Limb (tissue), 2 donors: ENCODE measurements at regions not wholly inside any gene's neighbourhood (a gene's known extent, or its start where the extent isn't known, plus 50 kb on each side); places are given as distances from the start of the nearest gene placed in this dataset.
"Not testable (repeated sequence)": the region's sequence is repeated elsewhere in the genome, so short reads cannot be mapped to it uniquely, and the experiment has no call there.

Experiments
- DNase-seq, 2 donors: peaks; one replicate each; pipeline ENCODE4 v3.0.0-alpha.2; 2016; ENCODE audit errors: extremely low spot score in 2 of 2

DNA sequence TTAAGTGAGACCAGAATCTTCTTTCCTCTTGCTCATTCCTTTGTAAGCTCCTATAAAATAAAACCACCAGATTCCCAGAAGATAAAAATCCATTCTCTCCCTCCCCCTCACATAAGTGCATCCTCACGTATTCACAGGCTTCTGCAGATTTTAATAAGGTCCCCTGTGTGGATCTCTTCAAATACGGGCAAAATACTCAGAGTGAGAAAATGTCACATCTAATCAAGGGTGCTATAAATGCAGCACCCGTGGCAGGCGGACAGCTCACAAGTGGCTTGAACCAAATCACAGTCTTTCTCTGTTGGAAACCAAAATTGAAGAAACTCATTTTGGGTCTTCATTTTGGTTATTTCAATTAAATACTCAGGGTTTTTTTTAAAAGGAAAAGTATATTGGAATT is 212.9 kb upstream of the CMC1 start:
- DNase-seq, result no peak

DNA sequence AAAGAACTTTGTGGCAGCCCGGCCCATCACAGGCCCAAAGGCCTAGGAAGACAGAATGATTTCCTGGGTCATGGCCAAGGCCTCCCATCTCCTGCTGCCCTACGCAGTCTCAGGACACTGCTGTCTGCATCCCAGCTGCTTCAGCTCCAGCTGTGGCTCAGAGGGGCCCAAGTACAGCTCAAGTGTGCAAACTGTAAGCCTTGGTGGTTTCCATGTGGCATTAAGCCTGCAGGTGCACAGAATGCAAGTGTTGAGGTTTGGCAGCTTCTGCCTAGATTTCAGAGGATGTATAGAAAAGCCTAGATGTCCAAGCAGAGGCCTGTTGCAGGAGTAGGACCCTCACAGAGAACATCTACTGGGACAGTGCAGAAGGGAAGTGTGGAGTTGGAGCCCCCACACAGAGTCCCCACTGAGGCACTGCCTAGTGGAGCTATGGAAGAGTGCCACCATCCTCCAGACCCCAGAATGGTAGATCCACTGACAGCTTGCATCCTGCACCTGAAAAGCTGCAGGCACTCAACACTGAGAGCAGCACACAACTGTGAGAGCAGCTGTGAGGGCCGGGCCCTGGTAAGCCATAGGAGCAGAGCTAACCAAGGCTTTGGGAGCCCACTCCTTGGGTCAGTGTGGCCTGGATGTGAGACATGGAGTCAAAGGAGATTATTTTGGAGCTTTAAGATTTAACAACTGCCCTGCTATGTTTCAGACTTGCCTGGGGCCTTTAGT is 208.2 kb upstream of the CMC1 start:
- no peak for DNase-seq

DNA sequence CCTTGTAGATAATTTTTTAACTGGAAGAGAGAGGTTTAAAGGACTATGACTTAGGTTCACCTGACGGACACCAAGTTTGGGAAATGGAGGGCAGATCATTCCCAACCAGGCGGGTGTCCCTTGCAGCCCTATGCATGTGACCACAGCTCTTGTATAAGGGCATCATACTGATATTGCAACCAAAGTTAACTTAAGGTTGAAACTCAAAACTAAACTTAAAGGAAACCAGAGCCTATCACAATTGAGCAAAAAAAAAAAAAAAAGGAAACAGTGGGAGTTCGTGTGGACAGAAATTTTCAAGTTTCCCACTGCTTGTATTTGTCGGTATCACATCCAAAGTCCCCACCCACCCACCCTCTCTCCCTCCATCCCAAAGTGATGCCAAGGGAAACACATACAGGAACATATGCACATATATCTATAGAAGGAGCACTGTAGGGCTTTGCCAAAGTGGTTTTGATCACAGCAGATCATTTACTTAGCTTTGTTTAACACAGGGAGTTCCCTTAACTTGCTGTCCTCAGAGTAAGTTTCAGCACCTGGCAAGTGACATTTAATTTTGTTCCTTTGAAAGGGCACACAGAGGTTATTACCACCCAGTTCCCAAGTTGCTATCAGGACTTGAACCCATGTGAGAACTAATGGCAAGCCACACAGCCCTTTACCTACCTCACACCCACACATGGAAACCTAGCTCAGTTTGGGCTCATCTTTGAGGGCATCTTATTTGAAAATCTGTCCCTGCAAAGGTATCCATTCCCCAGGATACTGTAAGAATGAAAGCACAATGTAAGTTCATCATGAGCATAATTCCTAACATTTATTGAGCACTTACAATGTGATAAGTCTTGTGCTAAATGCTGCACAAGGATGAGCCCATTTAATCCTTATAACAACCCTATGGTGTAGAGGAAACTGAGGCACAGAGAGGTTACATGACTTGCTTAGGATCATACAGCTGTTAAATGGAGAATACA is 204.5 kb upstream of the CMC1 start:
- DNase-seq, result no peak

DNA sequence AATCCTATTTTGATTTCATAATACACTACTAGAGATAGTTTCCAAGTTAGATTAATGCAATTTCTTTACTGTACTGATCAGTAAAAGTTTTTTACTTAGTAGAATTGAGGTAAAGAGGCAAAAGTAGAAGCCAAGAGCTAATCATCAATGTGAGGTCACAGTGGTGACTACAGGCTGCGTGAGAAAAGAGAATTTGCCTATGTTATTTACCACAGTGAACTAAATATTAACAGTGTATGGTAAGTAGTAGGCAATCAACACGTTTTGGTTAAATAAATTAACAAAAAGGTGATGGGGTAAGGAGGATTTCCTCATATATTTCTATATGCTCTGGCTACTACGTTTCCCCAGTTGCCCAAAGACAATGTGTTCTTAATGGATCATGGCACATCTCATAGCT is 202.2 kb upstream of the CMC1 start:
- DNase-seq, result no peak

DNA sequence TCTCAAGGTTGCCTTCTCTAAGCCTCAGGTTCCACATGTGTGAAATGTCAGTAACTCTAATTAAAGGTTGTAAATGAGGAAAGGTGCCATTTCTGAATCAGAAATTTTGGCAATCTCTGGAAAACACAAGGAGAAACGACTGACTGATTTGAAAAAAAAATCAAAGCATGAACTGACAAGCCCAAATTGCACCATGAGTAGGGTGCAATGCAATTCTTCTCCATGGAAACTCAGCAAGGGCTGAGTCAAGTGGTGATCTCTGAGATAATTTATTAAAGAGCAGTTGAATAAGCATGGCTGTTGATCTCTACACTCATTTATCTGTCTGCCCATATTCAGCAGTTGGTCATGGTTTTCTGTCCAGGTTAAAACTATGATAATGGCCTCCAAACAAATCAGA is 201.6 kb upstream of the CMC1 start:
- no peak for DNase-seq

DNA sequence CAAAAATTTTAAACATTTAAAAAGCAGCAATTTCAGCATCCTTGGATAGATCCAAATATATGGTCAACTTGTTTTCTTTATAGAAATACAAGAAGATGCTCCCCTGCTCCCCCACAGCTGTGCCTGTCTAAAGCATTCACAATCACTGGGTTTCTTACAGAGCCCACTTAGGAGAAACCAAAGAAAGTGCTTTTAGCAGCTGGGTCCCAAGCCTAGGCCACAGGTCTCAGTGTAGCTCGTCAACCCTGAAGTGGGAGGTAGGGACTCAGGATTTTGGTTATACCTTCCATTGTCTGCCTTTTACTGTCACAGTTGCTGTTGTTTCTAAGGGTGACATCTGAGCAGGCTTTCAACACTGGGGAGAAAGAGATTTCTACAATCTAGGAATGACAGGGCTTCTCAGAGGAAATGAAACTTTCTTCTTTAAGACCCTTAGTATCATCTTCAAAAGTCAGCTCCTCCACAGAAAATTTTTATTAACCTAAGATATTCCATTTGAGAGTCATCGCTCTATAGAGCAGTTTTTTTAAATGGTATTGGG is 199.3 kb upstream of the CMC1 start:
- no peak for DNase-seq

DNA sequence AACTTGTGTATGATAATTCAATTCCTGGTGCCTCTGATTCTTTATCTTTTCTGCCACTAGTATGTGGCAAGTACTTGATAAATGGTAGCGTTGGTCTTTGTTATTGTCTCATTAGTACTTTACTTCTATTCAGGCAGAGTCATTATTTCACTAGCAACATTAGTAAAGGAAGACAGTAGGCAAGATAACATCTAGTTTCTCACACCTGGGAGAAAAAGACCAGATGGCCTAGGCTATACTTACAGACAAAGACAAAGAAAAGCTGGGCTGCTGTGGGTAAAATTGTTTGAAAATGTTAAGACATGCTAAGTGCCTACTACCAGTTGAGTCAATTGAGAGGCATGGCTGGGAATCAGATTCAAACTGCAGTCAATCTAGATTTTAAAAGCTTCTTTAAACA is 198.7 kb upstream of the CMC1 start:
- DNase-seq, result no peak

DNA sequence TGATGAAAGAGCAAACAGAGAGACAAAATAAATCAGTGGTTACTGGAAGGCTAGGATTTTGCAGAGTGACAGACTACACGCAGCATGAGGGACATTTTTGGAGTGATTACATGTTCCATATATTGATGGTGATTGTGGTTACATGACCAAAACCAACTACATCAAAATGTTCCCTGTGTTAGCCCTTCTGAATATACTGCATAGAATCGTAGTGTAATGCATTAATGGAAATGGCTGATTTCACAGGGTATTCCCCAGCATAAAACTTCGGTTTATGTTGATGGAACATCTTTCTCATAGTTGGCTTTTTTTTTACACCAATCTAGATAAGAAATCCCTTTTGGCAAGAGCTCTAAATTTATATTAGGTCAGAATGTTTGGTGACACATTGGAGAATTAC is 191.3 kb upstream of the CMC1 start:
- DNase-seq, result no peak

DNA sequence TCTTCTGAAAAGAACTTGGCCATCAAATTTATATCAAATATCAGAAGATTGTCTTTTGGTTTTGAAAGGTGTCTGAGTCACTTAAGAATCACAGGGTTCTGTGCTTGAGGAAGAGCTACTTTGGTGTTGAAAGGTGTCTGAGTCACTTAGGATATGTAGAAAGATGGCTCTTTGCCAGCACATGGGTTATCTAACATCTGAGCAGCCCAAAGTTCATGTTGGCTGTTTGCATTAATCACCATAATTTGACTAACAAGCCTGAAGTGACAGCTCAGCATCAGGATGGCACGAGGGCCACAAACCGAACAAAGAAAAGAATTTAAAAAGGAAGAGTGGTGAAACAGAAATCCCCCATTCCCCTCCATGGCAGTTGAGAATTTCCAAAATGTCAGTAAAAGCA is 190.5 kb upstream of the CMC1 start:
- no peak for DNase-seq

DNA sequence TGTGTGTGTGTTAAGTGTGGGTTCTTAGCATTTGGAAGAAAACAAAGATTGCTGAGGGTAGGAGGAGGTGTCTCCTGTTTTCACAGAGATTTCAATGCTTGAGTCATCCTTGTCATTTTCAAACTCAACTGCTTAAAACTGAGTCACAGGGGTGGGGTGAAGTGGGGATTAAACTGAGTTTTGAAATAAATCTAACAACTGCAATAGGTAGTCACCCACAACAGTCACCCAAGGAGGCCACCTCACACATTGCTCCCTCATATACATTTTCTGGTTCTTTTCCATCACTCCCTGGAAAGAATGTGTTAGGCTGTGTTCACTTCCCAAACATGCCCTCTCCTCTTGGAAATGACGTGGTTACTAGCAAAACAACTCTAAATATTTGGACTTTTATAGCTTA is 187.7 kb upstream of the CMC1 start:
- no peak for DNase-seq

DNA sequence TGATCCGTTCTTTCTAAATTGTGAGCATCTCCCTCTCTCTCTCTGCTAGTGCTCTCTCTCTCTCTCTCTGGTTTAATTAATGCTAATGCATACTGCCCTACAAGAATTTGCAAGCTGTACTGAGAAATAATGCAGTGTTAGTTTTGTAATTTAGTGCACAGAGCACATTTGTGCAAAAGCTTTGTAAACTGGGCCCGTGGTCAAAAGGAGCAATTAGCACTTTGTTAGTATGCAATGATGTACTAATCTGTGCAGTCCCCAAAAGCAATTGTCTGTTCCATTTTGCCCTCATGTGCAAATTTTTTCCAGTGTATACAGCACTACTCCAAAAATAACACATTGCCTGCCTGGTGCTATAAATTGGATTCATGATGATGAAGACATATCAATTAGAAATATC is 184.6 kb upstream of the CMC1 start:
- DNase-seq, result no peak

DNA sequence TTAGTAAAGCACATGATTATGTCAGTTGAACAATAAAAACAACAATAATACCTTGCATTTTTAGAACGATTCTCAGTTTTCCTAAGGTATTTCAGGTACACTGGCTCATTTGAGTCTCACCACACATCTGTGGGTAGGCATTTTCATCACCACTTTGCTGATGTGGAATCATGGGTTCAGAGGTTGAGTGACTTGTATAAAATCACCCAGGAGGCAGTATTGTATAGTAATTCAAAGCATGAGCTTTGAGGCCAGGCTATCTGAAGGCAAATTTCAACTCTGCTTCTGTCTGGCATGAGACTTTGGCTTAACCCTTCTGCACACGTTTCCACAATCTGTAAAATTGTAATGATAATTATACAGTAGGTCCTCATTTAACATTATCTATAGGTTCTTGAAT is 183.9 kb upstream of the CMC1 start:
- DNase-seq, result no peak

DNA sequence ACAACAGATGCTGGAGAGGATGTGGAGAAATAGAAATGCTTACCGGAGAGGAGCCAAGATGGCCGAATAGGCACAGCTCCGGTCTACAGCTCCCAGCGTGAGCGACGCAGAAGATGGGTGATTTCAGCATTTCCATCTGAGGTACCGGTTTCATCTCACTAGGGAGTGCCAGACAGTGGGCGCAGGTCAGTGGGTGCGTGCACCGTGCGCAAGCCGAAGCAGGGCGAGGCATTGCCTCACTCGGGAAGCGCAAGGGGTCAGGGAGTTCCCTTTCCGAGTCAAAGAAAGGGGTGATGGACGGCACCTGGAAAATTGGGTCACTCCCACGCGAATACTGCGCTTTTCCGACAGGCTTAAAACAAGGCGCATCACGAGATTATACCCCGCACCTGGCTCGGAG is 182.2 kb upstream of the CMC1 start:
- not testable (repeated sequence) for DNase-seq

DNA sequence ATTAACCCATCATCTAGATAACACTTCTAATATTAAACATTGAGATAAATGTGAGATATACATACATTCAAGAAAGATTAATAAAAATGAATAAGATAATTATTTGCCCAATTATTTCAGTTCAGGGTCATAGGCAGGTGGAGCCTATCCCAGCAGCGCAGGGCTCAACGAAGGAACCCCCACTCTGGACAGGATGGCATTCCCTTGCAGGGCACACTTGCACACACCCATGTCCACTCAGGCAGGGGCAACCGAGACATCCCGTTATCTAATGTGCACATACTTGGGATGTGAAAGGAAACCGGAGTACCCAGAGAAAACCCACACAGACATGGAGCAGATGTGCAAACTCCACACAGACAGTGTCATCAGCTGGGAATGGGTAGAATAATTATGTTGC is 175.4 kb upstream of the CMC1 start:
- DNase-seq, result no peak

DNA sequence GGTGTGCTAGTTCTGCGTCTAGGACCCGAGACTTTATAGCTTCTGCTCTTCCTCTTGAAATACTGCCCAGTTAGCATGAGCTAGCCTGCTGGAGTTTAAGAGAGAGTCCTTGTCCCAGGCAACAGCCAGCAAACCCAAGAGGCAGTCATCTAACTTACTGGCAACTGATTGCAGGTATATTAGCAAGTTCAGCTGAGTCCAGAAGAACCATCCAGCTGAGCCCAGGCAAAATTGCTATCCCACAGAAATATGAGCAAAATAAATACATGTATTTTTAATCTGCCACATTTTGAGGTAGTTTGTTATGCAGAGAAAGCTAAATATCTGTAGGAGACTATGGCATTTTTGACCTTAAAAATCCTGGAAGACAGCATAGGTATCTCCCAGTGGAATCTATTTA is 174.4 kb upstream of the CMC1 start:
- no peak for DNase-seq

DNA sequence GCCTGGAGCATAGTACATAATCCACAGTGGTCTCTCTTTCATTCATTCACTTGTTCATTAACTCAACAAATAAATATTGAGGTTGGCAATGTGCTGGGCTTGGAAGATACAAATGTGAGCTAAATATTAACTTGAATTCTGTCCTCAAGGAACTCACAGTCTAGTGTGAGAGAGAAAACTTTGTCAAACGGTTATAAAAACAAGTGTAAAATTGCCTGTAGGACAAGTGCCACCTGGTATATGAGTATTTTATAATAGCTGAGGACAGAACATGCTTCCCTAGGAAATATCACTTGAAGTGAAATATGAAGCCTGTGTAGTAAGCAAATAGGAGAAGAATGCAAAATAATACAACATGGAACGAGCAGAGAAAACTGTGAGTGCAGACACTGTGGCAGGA is 173.1 kb upstream of the CMC1 start:
- no peak for DNase-seq

DNA sequence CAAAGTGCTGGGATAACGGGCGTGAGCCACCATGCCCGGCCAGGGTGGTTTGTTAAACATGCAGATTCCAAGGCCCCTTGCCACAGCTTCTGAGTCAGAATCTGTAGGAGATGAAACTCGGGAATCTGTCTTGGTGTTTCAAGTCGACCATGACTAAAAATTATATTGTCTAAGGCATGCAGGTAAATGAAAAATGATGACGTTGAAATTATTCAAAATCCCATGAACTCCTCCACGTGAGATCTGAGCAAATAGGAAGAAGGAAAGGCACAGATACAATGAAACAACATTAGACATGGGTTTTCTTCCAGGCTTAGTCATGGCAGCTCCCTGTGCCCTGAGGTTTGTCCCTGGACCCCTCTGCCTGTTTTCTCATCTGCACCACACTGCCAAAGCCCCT is 172.0 kb upstream of the CMC1 start:
- no peak for DNase-seq

DNA sequence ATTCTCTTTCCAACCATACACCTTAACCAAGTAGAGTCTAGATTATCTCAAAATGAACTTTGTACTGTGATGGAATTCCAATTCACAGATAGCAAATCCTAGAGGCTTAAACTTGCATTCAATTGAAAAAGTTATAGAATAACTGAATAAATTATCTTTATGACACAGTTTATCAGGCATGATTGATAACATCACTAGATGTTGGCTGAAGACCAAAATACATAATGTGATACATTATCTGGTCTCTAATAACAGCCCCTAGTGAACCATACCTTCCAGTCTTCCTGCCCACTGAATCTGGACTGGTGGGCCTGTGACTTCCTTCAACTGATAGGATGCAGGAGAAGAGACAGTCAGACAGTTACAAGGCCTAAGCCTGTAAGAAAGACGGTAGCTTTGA is 165.2 kb upstream of the CMC1 start:
- no peak for DNase-seq

DNA sequence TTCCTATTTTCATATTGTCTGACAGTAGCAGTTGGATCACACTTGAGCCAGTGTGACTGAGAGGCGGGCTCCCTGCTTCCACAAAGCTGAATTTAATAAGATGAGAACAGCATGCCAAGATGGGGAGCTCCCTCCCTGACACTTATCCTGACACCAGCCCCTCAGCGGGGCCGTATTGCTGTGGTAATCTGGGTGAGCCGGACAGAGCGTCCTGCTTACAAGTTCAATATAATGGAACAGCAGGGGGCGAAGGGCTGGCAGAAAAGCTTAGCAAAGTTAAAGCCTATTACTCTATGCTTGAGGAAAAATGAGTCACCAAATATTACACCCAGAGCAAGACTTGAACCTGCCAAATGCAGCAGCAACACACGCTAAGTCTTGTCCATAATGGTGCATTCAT is 163.8 kb upstream of the CMC1 start:
- no peak for DNase-seq

DNA sequence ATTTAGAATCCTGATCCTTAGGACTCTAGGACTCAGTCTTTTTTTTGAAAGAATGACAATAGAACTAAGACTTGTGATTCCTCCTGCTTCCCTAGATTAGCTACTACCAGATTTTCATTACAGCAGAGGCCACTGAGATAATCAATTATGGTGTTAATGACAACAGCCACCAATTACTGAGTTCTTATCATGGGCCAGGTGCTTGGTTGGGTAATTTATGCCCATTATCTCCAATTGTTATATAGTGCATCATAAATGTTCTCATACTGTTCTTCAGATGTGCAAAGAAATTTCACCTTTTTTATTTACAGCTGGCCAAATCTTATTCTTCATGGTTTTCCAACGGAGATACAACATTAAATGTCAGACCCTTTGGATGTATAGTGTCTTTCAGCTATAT is 162.9 kb upstream of the CMC1 start:
- DNase-seq, result no peak

DNA sequence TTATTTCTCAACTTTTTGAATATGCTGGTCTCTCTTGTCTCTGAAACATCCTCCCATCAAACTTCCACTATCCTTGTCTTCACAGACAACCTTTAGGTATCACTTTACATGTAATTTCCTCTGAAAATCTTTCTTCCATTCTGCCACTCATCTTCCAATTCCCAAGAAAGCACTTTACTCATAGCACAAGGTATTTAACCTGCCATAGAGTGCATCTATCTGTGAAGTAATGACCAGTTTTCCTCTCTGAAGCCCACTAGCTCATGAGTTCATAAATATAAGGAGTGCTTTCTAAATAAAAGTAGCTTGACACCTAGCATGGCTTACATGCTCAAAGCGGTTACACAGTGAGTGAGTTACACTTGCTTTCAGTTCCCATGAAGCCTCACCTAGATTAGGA is 160.7 kb upstream of the CMC1 start:
- no peak for DNase-seq

DNA sequence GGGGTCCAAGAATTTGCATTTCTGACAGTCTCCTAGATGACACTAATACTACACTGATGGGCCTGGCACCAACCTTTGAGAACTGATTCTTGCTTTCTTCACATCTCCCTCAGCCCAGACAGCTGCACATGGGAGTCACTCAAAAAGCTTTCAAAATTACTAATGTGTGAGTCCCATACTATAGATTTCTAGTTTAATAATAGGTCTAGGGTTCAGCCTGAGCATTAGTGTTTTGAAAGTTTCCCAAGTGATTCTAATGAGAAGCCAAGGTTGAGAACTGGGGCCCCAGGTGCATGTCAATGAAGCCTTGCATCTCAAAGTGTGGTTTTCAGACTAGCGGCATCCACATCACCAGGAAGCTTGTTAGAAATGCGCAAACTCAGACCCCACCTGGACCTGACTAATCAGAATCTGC is 159.9 kb upstream of the CMC1 start:
- DNase-seq, result no peak

DNA sequence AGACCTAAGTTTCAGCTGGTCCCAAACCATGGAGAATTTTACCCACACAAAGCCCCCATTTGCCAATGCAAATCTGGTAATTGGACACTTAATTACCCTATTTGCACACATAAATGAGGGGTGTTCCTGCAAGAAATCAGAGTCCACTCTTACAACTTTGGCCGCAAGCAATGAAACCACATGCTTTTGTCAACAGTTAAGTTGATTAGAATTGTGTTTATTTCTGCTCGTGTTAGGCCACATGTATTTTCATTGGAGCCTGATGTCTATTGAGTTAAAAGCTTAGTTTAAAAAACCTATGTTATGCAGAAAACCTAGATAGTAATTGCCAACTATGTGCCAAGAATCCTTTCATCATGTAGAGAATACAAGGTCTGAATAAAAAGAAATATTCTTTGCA is 153.8 kb upstream of the CMC1 start:
- no peak for DNase-seq
